GM21423 (cell line): ENCODE measurements at regions not wholly inside any gene's neighbourhood (a gene's known extent, or its start where the extent isn't known, plus 50 kb on each side); places are given as distances from the start of the nearest gene placed in this dataset.
"Not testable (repeated sequence)": the region's sequence is repeated elsewhere in the genome, so short reads cannot be mapped to it uniquely, and the experiment has no call there.

Experiments
- ATAC-seq: cut with Tn5 transposase; IDR thresholded peaks from one replicate; pipeline ENCODE4 v1.9.1; 2021; ENCODE audit warnings: mild to moderate bottlenecking, moderate library complexity; ENCODE audit not compliant: unreplicated experiment

GRCh38 chr1:245062741-245063305 is 92.0 kb upstream of the KIF26B start:
- ATAC-seq: no peak

DNA sequence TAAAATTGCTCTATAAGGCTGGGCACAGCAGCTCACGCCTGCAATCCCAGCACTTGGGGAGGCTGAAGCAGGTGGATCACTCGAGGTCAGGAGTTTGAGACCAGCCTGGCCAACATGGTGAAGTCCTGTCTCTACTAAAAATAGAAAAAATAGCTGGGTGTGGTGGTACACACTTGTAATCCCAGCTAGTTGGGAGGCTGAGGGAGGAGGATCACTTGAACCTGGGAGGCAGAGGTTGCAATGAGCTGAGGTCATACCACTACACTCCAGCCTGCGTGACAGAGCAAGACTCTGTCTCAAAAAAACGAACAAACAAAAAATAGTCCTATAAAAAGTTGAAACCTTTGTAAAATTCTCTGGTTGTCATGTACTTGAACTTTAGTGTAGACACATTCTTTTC is 93.0 kb upstream of the KIF26B start:
- not testable (repeated sequence) for ATAC-seq

DNA sequence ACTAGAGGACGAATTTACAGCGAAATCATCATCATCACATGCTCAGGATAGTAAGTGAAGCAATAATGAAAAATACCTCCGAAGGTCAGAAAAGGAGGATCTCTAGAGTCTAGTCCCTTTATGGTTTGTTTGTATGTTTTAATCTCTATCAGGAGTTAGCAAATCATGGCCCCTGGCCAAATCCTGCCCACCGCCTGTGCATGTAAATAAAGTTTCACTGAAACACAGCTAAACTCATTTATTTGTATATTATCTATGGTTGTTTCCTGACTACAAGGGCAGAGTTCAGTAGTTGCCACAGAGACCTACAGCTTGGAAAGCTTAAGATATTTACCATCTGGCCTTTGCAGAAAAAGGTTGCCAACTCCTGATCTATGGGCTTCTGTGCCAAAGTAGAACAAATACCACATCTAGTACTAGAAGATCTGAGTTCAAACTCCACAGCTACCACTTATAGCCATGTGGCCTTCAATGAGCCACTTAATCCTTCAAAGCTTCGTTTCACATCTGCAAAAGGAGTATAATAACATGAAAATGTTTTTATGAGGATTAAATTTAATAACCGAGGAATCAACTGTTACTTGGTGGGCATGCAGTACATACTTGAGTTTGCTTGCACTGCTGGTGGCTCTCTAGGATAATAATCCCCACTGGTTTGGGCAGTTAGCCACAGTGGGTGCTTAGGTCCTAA is 94.0 kb upstream of the KIF26B start:
- no peak for ATAC-seq

- no peak for ATAC-seq
Measured at GRCh38 chr1:245059806-245060424, 94.9 kb upstream of the KIF26B start.

- ATAC-seq: no peak
Measured at GRCh38 chr1:245058882-245059281, 95.9 kb upstream of the KIF26B start.

- ATAC-seq: no peak
Measured at GRCh38 chr1:245058436-245058835, 96.3 kb upstream of the KIF26B start.

DNA sequence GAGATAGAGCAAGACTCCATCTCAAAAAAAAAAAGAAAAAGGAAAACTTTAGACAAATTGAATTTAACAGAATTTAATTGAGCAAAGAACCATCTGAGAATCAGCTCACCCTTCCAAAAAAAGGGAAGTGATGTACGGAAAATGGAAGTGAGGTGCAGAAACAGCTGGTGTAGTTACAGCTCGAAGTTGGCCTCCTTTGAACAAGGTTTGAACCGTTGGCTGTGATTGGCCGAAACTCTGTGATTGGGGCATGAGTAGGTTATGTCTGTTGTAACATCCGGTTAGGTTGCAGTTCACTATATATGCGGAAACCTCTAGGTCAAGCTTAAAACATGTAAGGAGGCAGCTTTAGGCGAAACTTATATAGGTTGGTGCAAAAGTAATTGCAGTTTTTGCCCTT is 97.9 kb upstream of the KIF26B start:
- ATAC-seq: no peak

GRCh38 chr1:245056296-245056695 is 98.5 kb upstream of the KIF26B start:
- not testable (repeated sequence) for ATAC-seq

GRCh38 chr1:245055752-245056151 is 99.0 kb upstream of the KIF26B start:
- no peak for ATAC-seq

DNA sequence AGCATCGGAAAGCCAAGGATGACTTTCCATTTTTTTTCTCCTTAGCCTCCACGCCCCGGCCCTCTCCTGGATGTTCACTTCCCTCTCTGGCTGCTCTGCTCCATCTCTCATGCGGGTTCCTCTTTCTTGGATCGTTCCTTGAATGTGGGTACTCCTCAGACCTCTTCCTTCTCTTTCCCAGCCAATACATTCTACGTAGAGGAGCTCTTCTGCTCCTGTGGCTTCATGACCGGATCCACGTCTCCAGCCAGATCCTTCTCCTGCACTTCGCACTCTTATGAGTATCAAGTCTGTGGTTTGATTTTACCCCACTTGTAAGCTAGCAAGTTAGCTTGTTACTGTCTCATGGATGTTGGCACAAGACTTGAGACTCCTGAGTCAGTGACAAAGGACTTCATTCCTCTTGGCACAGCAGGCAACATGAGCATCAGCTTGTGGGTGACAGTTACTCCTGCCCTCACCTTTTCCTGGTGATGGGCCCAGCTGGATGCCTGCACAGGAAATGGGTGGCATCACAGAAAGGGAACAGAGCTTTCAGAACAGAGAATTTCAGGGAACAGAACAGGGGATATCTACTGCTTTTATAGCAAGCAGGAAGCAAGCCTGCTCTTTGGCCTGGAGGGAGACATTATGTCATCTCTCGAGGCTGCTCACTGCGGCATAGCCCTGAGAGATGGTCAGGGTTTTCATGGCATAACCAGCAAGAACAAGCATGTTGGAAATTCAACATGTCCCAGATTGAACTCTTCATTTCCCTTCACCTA is 100.1 kb upstream of the KIF26B start:
- ATAC-seq: no peak

DNA sequence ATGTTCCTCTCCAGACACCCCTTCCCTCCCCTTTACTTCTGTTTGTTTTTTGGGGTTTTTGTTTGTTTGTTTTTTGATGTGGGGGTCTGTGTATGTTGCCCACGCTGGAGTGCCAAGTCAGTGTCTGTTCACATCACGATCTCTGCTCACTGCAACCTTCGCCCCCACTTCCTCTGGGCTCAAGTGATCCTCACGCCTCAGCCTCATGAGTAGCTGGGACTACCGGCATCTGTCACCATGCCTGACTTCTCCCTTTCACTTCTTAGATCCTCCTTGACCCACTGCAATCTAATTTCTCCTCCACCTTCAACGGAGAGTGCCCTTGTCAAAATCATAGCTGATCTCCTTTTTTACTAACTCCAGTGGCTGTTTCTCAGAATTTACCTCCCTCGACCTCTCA is 100.7 kb upstream of the KIF26B start:
- no peak for ATAC-seq

DNA sequence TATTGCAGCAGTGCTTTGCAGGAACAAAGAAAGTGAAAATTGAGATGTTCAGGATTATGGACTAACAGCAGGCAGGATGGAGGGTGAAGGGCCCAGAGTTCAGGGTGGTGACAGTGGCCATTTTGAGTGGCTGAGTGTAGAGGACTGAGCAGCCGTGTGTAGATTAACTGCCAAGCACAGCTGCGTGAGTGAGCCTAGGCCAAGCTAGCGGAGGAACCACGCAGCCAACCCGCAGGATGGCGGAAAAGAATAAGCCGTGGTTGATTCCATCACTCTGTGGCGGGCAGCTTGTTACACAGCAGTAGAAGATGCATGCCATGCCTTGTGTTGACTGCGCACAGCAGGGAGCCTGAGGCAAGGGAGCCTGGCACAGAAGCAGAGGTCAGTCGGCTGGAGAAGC is 102.5 kb upstream of the KIF26B start:
- no peak for ATAC-seq

- ATAC-seq: no peak
Measured at GRCh38 chr1:245051349-245052221, 103.2 kb upstream of the KIF26B start.

- ATAC-seq: no peak
Measured at GRCh38 chr1:245046769-245047168, 108.0 kb upstream of the KIF26B start.

DNA sequence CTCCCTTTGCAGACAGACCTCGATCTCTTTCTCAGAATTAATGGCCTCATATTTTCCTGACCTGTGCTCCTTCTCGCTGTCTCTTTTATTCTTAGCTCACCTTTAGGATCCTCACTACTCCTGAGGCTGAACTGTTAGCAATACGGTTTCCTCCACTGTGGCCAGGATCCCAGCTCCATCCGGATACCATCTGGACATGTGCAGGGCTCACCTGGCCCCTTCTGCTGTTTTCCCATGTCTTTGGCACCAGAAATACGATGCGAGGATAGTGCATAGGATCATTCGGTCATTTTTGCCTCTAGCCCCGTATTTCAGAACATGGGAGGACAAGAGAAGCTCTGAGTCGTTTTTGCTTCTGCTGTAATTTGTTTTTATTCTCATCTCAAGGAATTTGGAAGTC is 108.5 kb upstream of the KIF26B start:
- ATAC-seq: no peak

GRCh38 chr1:245045087-245045881 is 109.5 kb upstream of the KIF26B start:
- no peak for ATAC-seq

GRCh38 chr1:245043611-245043940 is 111.2 kb upstream of the KIF26B start:
- no peak for ATAC-seq

DNA sequence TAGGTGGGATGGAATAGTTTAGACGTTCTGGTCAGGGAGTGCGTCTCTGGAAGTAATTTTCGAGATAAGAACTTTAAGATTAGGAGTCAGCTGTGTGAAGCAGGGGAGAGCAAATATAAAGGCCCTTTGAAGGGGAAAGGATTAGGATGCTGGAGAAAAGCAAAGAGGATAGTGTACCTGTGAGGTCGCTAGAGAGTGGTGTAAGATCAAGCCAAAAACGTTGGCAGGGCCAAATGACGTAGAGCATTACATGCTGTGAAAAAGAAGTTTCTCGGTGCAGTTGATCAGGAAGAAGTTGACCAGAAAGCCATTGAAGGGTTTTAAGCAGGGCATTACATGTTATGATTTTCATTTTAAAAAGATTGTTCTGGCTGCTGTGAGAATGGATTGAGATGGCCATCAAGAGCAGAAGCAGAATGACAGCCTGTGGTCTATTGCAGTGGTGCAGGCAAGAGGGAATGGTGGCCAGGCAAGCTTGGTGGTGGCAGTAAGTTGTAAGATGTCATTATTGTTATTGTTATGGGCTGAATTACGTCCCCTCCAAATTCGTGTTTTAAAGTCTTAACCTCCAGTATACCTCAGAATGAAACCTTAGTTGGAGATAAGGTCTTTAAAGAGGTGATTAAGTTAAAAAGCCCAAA is 113.6 kb upstream of the KIF26B start:
- no peak for ATAC-seq

DNA sequence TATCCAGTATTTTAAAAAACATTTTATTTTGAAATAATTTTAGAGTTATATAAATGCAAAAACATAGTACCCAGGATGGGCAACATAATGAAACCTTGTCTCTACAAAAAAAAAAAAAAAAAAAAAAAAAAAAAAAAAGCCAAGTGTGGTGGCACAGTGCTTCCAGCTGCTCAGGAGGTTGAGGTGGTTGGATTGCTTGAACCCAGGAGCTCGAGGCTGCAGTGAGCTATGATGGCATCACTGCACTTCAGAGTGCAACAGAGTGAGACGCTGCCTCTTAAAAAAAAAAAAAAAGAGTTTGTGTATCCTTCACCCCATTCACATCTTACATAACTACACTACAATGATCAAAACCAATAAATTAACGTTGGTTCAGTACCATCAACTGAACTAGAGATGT is 115.6 kb upstream of the KIF26B start:
- no peak for ATAC-seq

DNA sequence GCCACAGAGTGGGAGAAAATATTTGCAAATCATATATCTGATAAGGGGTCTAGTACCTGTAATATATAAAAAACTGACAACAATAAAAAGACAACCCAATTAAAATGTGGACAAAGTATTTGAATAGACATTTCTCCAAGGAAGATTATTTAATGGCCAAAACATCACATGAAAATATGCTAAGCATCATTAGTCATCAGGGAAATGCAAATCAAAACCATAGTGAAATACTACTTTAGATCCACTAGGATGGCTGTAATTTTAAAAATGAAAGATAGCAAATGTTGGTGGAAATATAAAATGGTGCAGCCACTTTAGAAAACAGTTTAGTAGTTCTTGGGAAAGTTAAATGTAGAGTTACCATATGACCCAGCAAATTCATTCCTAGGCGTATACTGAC is 118.7 kb upstream of the KIF26B start:
- ATAC-seq: no peak
